Keratinocyte (primary cell): ENCODE measurements at regions not wholly inside any gene's neighbourhood (a gene's known extent, or its start where the extent isn't known, plus 50 kb on each side); places are given as distances from the start of the nearest gene placed in this dataset.

Source experiments
- CTCF ChIP-seq, 3 experiments: IDR thresholded peaks in 1 of 3; conservative IDR thresholded peaks in 1 of 3; optimal IDR thresholded peaks in 1 of 3; 2 replicates in 2 of 3; 3 replicates in 1 of 3; pipeline versions ENCODE3 to v1.5.1; 2011; ENCODE audit warnings: low read length in 3 of 3, mild to moderate bottlenecking in 3 of 3, moderate library complexity in 2 of 3, control low read depth in 1 of 3, inconsistent platforms in 1 of 3; ENCODE audit not compliant: insufficient read depth in 2 of 3; ENCODE audit errors: extremely low read depth in 1 of 3
- EZH2 ChIP-seq: IDR thresholded peaks from one replicate; pipeline ENCODE4 v1.6.1; 2012; ENCODE audit warnings: inconsistent platforms, mild to moderate bottlenecking, low read length, moderate library complexity

GRCh38 chr16:80468029-80468428 is 72.8 kb upstream of the DYNLRB2 start:
- no peak for TF ChIP-seq CTCF (optimal IDR thresholded peaks at IDR 0.05 in 1 of 3, IDR thresholded peaks at IDR 0.05 in 1 of 3, conservative IDR thresholded peaks at IDR 0.05 in 1 of 3; ENCODE audit: extremely low read depth in 1 of 3, insufficient read depth in 2 of 3, low read length in 3 of 3)
- TF ChIP-seq EZH2: no peak
